ENCODE measurements at regions not wholly inside any gene's neighbourhood (a gene's known extent, or its start where the extent isn't known, plus 50 kb on each side); places are given as distances from the start of the nearest gene placed in this dataset.

DNA sequence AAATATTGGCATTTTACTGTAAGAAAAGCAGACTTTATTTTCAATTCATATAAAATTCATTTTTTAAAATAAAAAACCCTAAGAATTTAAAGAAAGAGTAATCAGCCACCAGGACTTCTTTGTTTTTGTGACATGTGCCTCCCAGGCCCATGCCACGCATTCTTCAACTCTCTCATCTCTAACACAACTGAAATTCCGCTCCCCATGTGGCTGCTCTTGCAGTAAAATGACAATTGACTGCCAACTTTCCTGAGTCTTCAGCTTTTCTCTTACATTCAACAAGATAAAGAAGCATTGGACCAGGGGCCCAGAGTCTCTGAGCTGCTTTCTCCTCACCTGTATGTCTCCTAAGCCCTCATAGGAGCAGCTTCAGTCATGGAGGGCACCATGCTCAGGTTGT lies 372.1 kb downstream of the UQCRFS1 start:
- H3K27me3 ChIP-seq (ENCODE audit: insufficient read depth, low read length, poor library complexity, severe bottlenecking) = no peaks in the 10 kb centered on the region
- no peak overlapping the region for H2AFZ ChIP-seq (ENCODE audit: low read length)
- no peak overlapping the region for H3K4me2 ChIP-seq (ENCODE audit: low read depth, low read length, poor library complexity, severe bottlenecking)
- H3K9me2 ChIP-seq (replicated peaks; ENCODE audit: low read depth, low read length) = no peaks in the 10 kb centered on the region
- no peaks in the 10 kb centered on the region for H3K4me1 ChIP-seq (ENCODE audit: insufficient read depth, low read length, poor library complexity, severe bottlenecking)
- TF ChIP-seq, protein P1, sequence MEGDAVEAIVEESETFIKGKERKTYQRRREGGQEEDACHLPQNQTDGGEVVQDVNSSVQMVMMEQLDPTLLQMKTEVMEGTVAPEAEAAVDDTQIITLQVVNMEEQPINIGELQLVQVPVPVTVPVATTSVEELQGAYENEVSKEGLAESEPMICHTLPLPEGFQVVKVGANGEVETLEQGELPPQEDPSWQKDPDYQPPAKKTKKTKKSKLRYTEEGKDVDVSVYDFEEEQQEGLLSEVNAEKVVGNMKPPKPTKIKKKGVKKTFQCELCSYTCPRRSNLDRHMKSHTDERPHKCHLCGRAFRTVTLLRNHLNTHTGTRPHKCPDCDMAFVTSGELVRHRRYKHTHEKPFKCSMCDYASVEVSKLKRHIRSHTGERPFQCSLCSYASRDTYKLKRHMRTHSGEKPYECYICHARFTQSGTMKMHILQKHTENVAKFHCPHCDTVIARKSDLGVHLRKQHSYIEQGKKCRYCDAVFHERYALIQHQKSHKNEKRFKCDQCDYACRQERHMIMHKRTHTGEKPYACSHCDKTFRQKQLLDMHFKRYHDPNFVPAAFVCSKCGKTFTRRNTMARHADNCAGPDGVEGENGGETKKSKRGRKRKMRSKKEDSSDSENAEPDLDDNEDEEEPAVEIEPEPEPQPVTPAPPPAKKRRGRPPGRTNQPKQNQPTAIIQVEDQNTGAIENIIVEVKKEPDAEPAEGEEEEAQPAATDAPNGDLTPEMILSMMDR (conservative IDR thresholded peaks at IDR 0.05; ENCODE audit: low read length) = no peak
- TF ChIP-seq EZH2phosphoT487 (IDR thresholded peaks at IDR 0.05; ENCODE audit: borderline replicate concordance) = no peak
- H3K79me2 ChIP-seq (ENCODE audit: insufficient read depth, low read length) = no peaks in the 10 kb centered on the region
- no peaks in the 10 kb centered on the region; the same call in 1 of the 2 replicates for H3K9me3 ChIP-seq (ENCODE audit: insufficient read depth, low read depth, low read length)
- H3K9ac ChIP-seq (ENCODE audit: low read depth, low read length, poor library complexity, severe bottlenecking) = no peak overlapping the region
- no peaks in the 10 kb centered on the region for H3K36me3 ChIP-seq (ENCODE audit: insufficient read depth, low read length)
- H3K4me3 ChIP-seq (ENCODE audit: low read length, poor library complexity, severe bottlenecking) = no peak overlapping the region
- no peaks in the 10 kb centered on the region for H4K20me1 ChIP-seq (ENCODE audit: insufficient read depth, low read length, poor library complexity, severe bottlenecking)
- H3F3A ChIP-seq (ENCODE audit: low read depth) = no peaks in the 10 kb centered on the region

DNA sequence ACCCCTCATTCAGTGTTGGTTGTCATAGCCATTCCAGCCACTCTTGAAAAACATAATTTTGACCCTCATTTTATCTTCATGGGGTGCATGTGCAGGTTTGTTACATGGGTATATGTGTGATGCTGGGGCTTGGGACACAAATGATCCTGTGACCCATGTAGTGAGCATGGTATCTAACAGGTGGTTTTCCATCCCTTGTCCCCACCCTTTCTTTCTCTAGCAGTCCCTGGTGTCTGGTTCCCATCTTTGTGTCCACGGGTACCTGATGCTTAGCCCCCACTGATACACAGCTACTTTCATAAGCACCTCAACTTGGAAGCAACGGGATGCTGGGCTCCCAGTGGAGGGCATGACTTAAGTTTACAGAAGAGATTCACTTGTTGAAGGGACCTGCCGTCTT lies 373.5 kb downstream of the UQCRFS1 start:
- Histone ChIP-seq H3K9me3 (ENCODE audit: insufficient read depth, low read depth, low read length) (no peaks in the 10 kb centered on the region; the same call in 1 of the 2 replicates), H3F3A (ENCODE audit: low read depth) (no peaks in the 10 kb centered on the region), H3K9ac (ENCODE audit: low read depth, low read length, poor library complexity, severe bottlenecking) (no peak overlapping the region), H3K4me2 (ENCODE audit: low read depth, low read length, poor library complexity, severe bottlenecking) (no peak overlapping the region), H3K79me2 (ENCODE audit: insufficient read depth, low read length) (no peaks in the 10 kb centered on the region), H2AFZ (ENCODE audit: low read length) (no peak overlapping the region), H3K4me3 (ENCODE audit: low read length, poor library complexity, severe bottlenecking) (no peak overlapping the region), H3K4me1 (ENCODE audit: insufficient read depth, low read length, poor library complexity, severe bottlenecking) (no peaks in the 10 kb centered on the region), H3K9me2 (replicated peaks; ENCODE audit: low read depth, low read length) (no peaks in the 10 kb centered on the region), H3K27me3 (ENCODE audit: insufficient read depth, low read length, poor library complexity, severe bottlenecking) (no peaks in the 10 kb centered on the region), H3K36me3 (ENCODE audit: insufficient read depth, low read length) (no peaks in the 10 kb centered on the region), H4K20me1 (ENCODE audit: insufficient read depth, low read length, poor library complexity, severe bottlenecking) (no peaks in the 10 kb centered on the region)
- TF ChIP-seq, protein P1 (conservative IDR thresholded peaks at IDR 0.05; ENCODE audit: low read length) = no peak
- TF ChIP-seq EZH2phosphoT487 (IDR thresholded peaks at IDR 0.05; ENCODE audit: borderline replicate concordance) = no peak

DNA sequence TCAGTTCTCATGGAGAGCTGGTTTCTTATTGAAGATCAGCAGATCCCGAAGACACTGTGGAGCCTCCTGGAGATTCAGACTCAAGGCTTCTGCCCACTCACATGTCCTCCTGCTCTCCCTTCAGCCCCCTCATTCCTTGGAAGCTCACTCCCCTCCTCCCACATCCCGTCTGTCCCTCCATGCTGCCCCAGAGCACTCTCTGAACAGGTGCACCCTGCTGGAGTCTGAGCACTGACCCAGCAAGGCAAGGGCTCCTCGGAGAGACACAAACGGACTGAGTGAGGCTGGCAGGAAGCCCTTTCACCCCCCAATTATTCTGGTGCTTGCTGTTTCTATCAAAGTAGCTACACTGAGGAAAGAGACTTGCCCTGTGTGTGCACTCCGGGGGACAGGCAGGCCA lies 374.0 kb downstream of the UQCRFS1 start:
- no peaks in the 10 kb centered on the region for H4K20me1 ChIP-seq (ENCODE audit: insufficient read depth, low read length, poor library complexity, severe bottlenecking)
- H3K4me2 ChIP-seq (ENCODE audit: low read depth, low read length, poor library complexity, severe bottlenecking) = no peak overlapping the region
- no peaks in the 10 kb centered on the region; the same call in 1 of the 2 replicates for H3K9me3 ChIP-seq (ENCODE audit: insufficient read depth, low read depth, low read length)
- no peaks in the 10 kb centered on the region for H3K27me3 ChIP-seq (ENCODE audit: insufficient read depth, low read length, poor library complexity, severe bottlenecking)
- H3K9me2 ChIP-seq (replicated peaks; ENCODE audit: low read depth, low read length) = no peaks in the 10 kb centered on the region
- H3F3A ChIP-seq (ENCODE audit: low read depth) = no peaks in the 10 kb centered on the region
- TF ChIP-seq, protein P1 (conservative IDR thresholded peaks at IDR 0.05; ENCODE audit: low read length) = no peak
- TF ChIP-seq EZH2phosphoT487 (IDR thresholded peaks at IDR 0.05; ENCODE audit: borderline replicate concordance) = no peak
- H3K4me3 ChIP-seq (ENCODE audit: low read length, poor library complexity, severe bottlenecking) = no peak overlapping the region
- no peak overlapping the region for H2AFZ ChIP-seq (ENCODE audit: low read length)
- no peaks in the 10 kb centered on the region for H3K4me1 ChIP-seq (ENCODE audit: insufficient read depth, low read length, poor library complexity, severe bottlenecking)
- H3K9ac ChIP-seq (ENCODE audit: low read depth, low read length, poor library complexity, severe bottlenecking) = no peak overlapping the region
- no peaks in the 10 kb centered on the region for H3K79me2 ChIP-seq (ENCODE audit: insufficient read depth, low read length)
- no peaks in the 10 kb centered on the region for H3K36me3 ChIP-seq (ENCODE audit: insufficient read depth, low read length)

All from Loucy (cell line).